ENCODE measurements at regions not wholly inside any gene's neighbourhood (a gene's known extent, or its start where the extent isn't known, plus 50 kb on each side); places are given as distances from the start of the nearest gene placed in this dataset.

DNA sequence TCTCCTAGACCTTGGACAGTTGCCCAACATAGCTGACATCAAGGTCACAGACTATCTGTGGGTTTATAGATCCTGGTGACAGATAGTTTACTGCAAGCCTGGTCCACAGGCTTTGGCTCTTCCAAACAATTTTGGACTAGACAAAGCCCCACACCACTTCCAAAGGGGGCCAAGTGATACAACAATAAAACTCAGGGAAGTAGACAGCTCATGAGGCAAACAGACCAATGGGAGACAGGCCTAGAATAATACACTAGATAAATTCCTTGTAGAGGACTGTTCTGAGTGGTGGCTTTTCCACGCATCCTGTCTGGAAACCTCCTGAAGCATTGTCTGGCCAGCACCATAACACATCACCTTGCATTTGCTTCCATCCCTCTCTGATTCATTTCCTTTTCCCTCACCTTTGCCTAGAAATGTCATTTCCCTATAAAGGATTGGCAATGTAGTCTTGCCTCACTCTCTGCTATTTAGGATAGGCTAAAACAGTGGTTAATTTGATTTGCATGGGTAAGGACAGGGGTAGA, 284.2 kb downstream of the POU4F1 start:
- H3K4me1 Mint-ChIP-seq (ENCODE audit: low read depth, unreplicated experiment) = peaks cover 2% of the 10 kb centered on the region
- TF ChIP-seq CTCF (IDR thresholded peaks at IDR 0.05; ENCODE audit: partially characterized antibody, unreplicated experiment) = no peak
- H3K27me3 Mint-ChIP-seq (ENCODE audit: unreplicated experiment) = no peaks in the 10 kb centered on the region
- no peaks in the 10 kb centered on the region for H3K9me3 Mint-ChIP-seq (ENCODE audit: unreplicated experiment)
- no peaks in the 10 kb centered on the region for H3K36me3 Mint-ChIP-seq (ENCODE audit: unreplicated experiment)
- H3K4me3 Mint-ChIP-seq (ENCODE audit: unreplicated experiment) = no peak overlapping the region
- no peak for DNase-seq
- no peak overlapping the region for H3K27ac Mint-ChIP-seq (ENCODE audit: unreplicated experiment)

GRCh38 chr13:78317030-78317429, 286.3 kb downstream of the POU4F1 start:
- Mint-ChIP-seq H3K4me1 (ENCODE audit: low read depth, unreplicated experiment) (peaks cover 2% of the 10 kb centered on the region), H3K36me3 (ENCODE audit: unreplicated experiment) (no peaks in the 10 kb centered on the region), H3K27ac (ENCODE audit: unreplicated experiment) (peak overlapping the region; percentile 50), H3K4me3 (ENCODE audit: unreplicated experiment) (no peak overlapping the region), H3K9me3 (ENCODE audit: unreplicated experiment) (no peaks in the 10 kb centered on the region), H3K27me3 (ENCODE audit: unreplicated experiment) (peaks cover 4% of the 10 kb centered on the region)
- TF ChIP-seq CTCF (IDR thresholded peaks at IDR 0.05; ENCODE audit: partially characterized antibody, unreplicated experiment) = no peak
- DNase-seq = no peak

DNA sequence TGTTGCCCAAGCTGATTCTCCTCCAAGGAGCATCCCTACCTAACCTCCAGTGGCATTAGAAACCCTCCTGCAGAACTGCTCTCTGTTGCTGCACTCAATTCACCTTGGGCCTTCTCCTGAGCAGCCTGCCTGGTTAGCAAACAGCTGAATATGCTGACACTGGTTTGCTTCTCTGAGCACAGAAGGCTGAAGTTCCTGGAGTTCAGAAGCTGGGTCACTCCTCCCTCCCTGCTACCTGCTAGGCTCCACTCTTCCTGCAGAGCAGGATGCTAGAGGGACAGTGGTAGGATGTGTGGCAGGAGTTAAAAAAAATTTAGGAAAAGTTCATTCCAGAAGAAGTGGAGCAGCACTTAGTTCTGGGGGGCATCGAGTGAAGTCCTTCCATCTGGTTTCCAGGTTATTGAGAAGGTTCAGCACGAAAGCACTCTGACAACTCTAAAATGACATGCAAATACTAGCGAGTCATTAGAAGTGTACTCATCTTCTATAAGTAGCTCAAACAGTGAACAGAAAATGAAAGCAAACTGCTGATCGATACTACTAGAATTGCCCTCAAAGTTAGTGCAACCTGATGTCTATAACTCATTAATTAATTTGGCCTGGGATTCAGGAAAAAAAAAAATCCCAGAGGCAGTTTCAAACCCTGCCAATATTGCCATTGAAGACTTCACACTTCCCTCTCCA, 293.7 kb downstream of the POU4F1 start:
- H3K36me3 Mint-ChIP-seq (ENCODE audit: unreplicated experiment) = no peaks in the 10 kb centered on the region
- H3K9me3 Mint-ChIP-seq (ENCODE audit: unreplicated experiment) = no peaks in the 10 kb centered on the region
- H3K27me3 Mint-ChIP-seq (ENCODE audit: unreplicated experiment) = peaks cover 4% of the 10 kb centered on the region
- no peak overlapping the region for H3K4me3 Mint-ChIP-seq (ENCODE audit: unreplicated experiment)
- DNase-seq = no peak
- H3K4me1 Mint-ChIP-seq (ENCODE audit: low read depth, unreplicated experiment) = peaks cover 9% of the 10 kb centered on the region
- TF ChIP-seq CTCF (IDR thresholded peaks at IDR 0.05; ENCODE audit: partially characterized antibody, unreplicated experiment) = no peak
- no peak overlapping the region for H3K27ac Mint-ChIP-seq (ENCODE audit: unreplicated experiment)

- Mint-ChIP-seq H3K9me3 (ENCODE audit: unreplicated experiment) (no peaks in the 10 kb centered on the region), H3K27me3 (ENCODE audit: unreplicated experiment) (no peaks in the 10 kb centered on the region), H3K4me1 (ENCODE audit: low read depth, unreplicated experiment) (peaks cover 9% of the 10 kb centered on the region), H3K4me3 (ENCODE audit: unreplicated experiment) (peak overlapping the region; percentile 16), H3K36me3 (ENCODE audit: unreplicated experiment) (no peaks in the 10 kb centered on the region), H3K27ac (ENCODE audit: unreplicated experiment) (peak overlapping the region; percentile 37)
- DNase-seq = peak; percentile 26
- no peak for TF ChIP-seq CTCF (IDR thresholded peaks at IDR 0.05; ENCODE audit: partially characterized antibody, unreplicated experiment)
Measured at GRCh38 chr13:78306519-78307206, 296.7 kb downstream of the POU4F1 start.

- Mint-ChIP-seq H3K9me3 (ENCODE audit: unreplicated experiment) (no peaks in the 10 kb centered on the region), H3K4me1 (ENCODE audit: low read depth, unreplicated experiment) (peaks cover 9% of the 10 kb centered on the region), H3K36me3 (ENCODE audit: unreplicated experiment) (no peaks in the 10 kb centered on the region), H3K4me3 (ENCODE audit: unreplicated experiment) (no peak overlapping the region), H3K27me3 (ENCODE audit: unreplicated experiment) (no peaks in the 10 kb centered on the region), H3K27ac (ENCODE audit: unreplicated experiment) (no peak overlapping the region)
- no peak for TF ChIP-seq CTCF (IDR thresholded peaks at IDR 0.05; ENCODE audit: partially characterized antibody, unreplicated experiment)
- DNase-seq = no peak
Measured at GRCh38 chr13:78305171-78305570, 298.2 kb downstream of the POU4F1 start.

All from glutamatergic neuron (in vitro differentiated cells).